Loucy (cell line): ENCODE measurements at regions not wholly inside any gene's neighbourhood (a gene's known extent, or its start where the extent isn't known, plus 50 kb on each side); places are given as distances from the start of the nearest gene placed in this dataset.

Source experiments
- CTCF ChIP-seq: fragments of 200-600 bp; sonication (generic); conservative IDR thresholded peaks from 2 replicates; pipeline ENCODE4 v1.5.1; 2014; ENCODE audit warnings: mild to moderate bottlenecking, antibody characterized with exemption, low read length
- EZH2phosphoT487 ChIP-seq: fragments of 200-600 bp; IDR thresholded peaks from 2 replicates; pipeline ENCODE4 v1.6.1; 2018; ENCODE audit warnings: antibody characterized with exemption, mild to moderate bottlenecking, moderate library complexity, borderline replicate concordance

GRCh38 chr1:66475940-66476339, 58.0 kb upstream of the SGIP1 start:
- no peak for TF ChIP-seq CTCF
- no peak for TF ChIP-seq EZH2phosphoT487
